GM18861 (cell line): ENCODE measurements at regions not wholly inside any gene's neighbourhood (a gene's known extent, or its start where the extent isn't known, plus 50 kb on each side); places are given as distances from the start of the nearest gene placed in this dataset.
"Not testable (repeated sequence)": the region's sequence is repeated elsewhere in the genome, so short reads cannot be mapped to it uniquely, and the experiment has no call there.

Source experiments
- ATAC-seq: cut with Tn5 transposase; IDR thresholded peaks from one replicate; pipeline ENCODE4 v1.9.1; 2021; ENCODE audit not compliant: unreplicated experiment

DNA sequence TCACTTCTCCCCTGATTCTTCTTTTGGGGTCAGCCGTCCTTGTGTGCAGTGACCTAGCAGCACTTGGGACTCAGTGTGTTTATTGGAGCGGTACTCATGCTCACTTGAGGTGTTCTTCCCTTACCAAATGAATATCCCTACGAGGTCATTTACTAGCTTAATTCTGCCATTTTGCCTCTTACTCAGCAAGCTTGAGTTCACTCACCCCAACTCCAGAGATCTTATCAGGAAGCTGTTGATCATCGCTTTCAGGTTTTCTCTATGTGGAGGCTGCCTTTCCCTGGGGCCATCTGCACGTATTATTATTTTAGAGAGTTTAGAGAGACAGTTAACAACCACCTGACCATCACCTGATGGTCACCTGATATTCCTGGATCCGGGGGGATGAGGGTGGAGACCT, 1466.0 kb upstream of the GOT2 start:
- no peak for ATAC-seq

DNA sequence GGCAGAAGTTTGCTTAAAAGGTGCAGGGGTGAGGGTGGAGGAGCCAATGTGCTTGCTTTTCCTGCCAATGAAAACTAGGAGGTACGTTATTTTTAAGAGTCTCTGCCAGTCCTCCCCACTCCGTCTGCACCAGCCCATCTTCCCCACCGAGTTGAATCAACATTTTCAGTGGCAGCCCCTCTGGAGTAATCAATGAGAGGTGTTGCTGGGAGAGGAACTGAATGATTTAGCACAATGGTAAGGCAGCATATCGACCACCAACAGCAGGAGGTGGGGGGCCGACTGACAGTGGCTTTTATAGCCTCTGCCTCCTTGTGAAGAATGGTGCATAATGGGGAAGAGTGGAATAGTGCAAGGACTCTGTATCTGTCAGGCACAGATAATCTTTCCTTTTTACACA, 1465.0 kb upstream of the GOT2 start:
- no peak for ATAC-seq

DNA sequence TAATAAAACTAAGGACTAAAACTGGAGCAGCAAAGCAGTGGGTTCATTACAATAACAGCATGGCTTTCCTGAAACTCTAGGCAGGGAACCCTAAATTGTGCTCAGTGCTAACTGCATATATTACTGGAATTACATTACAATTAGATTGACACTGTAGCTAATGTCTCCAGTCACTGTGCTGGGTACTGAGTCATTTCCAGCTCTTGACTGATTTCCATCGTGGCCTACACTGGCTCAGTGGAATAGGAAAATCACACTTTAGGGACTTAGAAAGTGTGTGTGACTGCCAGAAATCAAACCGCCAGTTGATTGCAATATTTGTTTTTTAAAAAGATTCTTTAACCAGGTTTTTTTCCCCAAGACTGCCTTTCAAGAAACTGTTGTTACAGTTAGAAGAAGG, 1447.4 kb upstream of the GOT2 start:
- no peak for ATAC-seq

DNA sequence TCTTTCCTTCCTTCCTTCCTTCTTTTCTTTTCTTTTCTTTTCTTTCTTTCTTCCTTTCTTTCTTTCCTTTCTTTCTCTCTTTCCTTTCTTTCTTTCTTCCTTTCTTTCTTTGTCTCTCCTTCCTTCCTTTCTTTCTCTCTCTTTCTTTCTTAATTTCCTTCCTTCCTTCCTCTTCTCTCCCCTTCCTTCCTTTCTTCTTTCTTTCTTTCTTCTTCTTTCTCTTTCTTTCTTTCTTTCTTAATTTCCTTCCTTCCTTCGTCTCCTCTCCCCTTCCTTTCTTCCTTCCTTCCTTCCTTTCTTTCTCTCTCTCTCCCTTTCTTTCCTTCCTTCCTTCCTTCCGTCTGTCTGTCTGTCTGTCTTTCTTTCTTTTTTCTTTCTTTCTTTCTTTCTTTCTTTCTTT, 1446.5 kb upstream of the GOT2 start:
- ATAC-seq, result no peak

DNA sequence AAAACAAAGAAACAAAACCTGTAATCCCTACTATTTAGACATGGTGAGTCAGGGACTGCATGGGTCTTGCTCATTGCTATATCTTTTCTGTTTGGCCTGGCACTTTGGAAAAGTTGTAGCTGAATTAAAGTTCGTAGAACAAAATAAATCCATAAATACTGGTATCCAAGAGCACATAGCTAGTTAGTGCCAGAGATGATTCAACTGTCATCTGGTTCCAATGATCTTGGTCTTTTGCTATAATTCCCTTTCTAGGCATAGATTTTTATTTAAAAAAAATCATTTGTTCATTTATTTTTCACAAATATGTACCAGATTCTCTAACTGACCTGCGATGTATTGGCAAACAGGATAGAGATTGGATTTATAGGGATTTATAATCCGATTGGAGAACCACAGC, 1436.1 kb upstream of the GOT2 start:
- no peak for ATAC-seq

DNA sequence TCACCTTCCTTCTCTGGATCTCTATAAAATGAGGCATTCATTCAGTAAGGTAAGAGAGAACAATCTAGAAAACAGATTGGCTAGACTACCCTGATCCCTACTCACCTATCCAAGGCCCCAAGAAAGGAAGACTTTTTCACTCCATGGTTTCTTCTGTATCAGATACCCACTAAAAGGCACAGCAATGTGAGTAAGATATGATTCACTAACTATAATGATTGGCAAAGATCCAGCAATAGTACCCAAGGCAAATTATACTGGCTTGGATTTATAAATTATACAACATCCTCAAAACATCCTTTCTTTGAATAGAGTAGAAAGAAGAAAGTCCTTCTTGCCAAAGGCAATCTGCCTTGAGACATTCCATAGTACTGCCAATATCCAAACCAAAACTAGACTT, 1432.0 kb upstream of the GOT2 start:
- no peak for ATAC-seq

DNA sequence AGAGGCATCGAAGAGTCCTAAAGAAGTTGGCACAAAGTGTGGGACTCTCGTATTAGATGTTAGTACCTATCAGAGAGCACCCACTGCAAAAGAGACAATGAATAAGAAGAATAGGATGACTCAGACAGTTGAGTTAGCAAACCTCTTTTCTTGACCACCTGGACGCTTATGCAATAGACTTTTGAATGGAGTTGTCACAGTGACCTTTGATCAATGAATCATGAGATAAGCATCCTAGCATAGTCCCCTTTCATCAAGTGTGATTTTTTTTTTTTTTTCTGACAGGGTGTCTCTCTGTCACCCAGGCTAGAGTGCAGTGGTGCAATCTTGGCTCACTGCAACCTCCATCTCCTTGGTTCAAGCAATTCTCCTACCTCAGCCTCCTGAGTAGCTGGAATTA, 1417.9 kb upstream of the GOT2 start:
- no peak for ATAC-seq

DNA sequence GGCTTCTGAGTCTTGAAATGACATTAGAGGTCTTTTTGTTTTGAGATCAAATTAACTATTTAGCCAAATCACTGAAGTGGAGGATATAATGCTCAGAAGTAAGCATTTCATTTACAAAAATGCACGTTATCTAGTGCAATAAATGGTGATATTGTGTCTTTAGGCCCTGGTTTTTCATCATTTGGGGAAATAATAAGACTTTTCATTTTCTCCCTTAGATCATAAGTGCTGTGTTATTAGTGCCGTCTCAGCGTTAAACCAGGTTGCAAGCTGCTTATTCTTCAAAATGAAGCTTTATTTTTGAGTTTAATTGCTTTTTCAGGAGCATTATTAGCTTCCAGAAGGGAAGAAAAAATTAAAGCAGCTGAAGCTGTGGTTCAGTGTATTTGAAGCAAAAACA, 1416.8 kb upstream of the GOT2 start:
- ATAC-seq, result no peak

DNA sequence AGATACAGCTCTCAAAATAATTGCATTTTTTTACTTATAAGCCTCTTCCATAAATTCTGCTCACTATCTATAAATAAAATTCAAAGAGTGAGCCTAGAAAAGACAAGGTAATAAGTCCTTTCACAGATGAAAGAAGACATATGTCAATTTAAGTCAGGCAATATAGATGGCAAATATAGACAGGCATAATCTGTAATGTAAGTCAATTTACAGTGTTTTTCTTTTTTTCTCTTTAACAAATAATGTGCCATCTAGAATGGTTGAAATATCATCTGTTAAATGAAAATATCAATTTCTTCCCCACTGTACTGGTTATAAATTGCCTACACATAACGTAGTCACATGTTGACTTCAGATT, 1409.2 kb upstream of the GOT2 start:
- ATAC-seq, result no peak

DNA sequence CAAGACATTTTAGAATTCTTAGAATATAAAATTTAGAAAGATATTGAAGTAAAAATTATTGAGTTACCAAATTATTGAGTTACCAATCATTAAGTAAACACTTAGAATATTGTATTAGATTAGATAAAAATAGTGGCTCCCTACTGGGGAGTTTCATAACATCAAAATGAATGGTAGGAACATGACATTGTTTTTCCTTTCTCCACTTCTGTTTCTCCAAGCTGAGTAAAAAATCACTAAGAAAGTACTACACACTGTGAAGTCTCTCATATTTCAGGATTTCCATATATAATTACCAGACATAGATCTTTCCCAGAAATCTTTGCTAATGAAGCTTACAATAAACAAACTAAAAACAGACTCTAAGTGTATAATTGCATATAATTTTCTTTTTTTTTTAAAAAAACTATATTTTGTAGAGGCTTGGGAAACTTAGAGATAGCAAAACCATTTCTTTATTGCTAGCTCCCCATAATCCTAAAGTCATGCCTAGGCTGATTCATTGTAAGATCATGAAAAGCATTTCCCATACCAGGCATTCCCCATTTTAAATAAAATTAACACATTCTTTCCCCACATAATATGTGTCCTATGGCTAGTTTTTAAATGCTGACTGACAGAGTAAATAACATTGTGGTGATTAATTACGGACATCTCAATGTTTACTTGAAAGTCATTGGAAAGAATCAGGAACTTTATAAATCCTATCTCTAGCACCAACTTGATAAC, 1408.7 kb upstream of the GOT2 start:
- no peak for ATAC-seq

DNA sequence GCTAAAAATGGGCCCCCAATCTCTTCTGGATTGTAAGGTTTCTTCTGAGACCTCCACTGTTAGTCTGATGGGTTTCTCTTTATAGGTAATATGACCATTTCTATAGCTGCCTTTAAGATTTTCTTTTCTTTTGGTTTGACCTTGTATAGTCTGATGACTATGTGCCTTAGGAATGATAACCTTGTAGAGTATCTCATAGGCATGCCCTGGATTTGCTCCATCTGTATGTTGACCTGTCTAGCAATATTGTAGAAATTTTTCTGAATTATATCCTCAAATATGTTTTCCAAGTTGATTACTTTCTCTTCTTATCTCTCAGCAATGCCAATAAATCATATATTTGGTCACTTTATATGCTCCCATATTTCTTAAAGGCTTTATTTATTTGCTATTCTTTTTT, 1403.8 kb upstream of the GOT2 start:
- no peak for ATAC-seq

DNA sequence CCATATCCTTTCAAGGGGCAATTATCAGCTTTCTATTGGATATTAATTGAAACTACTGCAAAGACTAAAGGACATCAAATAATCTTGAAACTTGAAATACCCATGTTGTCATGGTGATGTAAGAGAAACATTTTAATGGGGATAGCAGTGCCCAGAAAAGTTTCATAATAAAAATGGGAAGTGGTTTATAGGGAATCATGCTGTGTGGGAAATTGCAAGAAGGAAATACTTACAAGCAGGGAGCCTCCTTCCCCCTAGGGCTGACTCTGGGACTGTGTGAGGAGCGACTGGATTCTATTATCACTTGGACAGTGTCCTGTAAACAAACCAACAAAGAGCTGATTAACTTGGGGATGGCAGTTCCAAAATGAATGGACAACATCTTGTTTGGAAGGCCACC, 1393.1 kb upstream of the GOT2 start:
- no peak for ATAC-seq

DNA sequence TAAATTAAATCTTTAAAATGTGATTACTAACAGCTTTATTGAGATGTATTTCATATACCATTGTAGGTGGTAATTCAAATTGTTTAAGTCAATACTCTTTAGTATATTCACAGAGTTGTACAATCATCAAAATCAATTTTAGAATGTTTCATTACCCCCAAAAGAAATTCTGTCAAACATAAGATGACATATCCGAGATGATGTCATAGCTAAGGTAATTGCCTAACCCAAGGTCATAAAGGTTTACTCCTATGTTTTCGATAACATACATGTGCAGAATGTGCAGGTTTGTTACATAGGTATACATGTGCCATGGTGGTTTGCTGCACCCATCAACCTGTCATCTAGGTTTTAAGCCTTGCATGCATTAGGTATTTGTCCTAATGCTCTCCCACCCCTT, 1392.0 kb upstream of the GOT2 start:
- not testable (repeated sequence) for ATAC-seq

DNA sequence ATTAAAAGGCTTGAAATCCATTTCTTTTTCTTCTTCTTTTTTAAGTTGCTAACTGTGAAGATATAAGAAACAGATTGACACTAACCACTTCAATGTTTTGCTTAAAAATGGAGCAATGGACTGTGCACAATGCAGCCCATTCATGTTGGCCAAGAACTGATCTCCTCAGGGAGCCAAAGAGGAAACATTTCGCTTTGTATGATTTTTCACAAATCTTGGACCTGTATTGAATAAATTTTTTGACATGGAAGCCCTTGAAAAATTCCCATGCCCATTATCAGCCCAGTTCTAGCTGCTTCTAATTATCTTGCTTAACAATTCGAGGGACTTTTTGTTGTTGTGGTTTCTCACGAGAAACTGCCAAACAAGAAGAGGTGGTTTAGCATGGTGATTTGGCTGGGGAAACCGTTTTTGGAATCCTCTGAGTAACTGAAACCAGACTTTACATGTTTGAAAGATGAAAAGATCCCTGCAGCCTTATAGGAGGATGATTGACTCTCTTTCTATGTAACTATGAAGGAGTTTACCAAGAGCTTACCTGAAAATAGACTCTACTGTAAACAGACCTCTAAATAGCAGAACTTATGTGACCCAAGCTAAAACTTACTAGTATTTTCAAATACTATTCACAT, 1389.4 kb upstream of the GOT2 start:
- no peak for ATAC-seq

DNA sequence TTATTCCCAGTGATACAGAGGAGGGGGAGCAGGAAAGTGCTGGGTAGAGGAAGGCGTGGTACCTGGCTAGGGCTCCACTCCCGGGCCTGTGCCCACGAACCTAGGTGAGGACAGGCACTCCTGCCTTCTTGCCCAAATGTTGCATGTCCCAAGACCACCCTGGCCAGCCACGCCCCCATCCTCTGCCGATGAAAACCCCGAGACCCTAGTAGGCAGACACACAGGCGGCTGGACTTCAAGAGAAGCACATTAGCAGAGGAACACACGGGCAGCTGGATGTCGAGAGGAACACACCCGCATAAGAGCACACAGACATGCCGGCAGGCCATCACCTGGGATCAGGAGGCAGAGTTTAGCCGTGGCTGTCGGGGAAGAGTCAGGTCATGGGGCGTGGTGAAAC, 1386.5 kb upstream of the GOT2 start:
- ATAC-seq, result no peak

DNA sequence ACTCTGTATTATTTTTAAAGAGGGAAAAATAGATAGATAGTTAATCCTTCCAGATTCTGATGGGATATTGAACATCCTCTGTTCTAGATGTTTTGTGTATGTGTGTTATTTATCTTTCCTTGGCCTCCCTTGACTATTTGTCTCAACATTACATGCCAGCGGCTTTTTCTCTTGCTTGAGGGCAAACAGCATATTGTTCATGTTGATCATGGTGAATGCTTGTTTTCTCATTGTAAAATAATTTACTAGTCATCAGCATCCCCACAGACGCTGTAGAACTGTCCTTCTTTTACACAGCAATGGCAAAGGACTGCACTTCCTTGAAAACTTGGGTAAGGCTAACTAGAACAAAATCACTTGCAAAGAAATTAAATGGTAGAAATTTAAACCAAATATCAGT, 1376.4 kb upstream of the GOT2 start:
- no peak for ATAC-seq

DNA sequence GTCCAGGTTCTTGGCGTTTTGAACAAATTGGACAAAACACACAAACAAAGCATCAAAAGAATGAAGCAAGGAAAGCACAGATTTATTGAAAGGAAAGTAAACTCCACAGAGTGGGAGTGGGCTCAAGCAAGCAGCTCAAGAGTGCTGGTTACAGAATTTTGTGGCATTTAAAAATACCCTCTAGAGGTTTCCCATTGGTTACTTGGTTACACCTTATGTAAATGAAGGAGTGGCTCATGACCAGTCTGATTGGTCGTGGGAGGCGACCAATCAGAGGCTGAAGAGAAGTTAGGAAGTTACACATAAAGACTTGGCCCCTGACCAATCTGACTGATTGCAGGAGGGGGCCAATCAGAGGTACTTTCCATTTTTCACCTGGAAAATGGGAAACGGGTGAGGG, 1373.8 kb upstream of the GOT2 start:
- ATAC-seq, result no peak

DNA sequence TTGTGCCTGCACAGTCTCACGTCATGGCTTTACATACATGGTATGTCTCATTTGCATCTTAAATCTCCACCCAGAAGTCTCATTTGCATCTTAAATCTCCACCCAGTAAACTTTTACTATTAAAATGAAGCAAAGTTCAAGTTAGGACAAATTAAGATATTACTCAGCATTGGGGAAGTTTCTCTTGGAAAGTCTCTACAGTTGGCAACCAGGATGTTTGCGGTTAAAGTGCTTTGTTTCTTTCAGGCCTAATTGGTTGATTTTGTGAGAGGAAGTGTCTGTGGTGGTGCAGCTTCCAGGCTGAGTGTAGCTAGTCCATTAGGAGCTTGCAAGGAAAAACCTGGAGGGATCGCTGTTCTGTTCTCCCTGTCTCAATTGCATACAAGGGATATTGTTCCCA, 1373.3 kb upstream of the GOT2 start:
- ATAC-seq, result no peak

DNA sequence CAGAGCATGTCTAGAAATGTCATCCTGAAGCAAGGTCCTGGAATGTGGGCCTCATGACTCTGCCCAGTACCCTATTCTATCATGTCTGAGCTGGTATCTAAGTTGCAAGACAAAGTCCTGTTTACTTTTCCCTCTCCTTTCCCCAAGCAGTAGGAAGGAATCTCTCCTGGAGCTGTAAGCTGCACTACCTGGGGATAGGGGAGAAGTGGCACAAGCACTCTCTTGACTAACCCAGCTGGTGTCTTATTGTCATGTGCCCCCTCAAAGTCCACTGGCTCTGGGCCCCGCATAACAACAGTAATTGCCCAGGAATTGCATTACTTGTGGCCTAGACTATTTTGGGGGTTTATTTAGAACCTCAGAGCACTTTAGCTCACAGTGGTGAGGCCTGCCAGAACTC, 1366.3 kb upstream of the GOT2 start:
- no peak for ATAC-seq

DNA sequence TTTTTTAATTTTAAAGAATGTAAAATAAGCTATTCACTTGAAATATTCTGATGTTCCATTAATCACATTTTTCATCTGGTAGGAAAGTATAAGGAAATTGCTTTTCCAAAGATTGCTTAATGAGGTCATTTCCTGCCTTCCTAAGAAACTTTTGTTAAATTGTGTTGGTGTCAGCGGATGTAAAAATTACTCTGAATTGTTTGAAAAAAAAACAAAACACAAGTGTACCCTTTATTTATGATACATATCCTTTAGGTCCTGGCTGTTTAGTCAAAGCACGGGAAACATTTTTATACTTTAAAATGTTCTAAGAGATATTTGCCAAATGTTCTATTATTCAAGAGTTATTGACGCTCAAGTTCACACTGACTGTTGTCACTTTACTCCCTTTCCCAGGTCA, 1357.4 kb upstream of the GOT2 start:
- ATAC-seq, result no peak

DNA sequence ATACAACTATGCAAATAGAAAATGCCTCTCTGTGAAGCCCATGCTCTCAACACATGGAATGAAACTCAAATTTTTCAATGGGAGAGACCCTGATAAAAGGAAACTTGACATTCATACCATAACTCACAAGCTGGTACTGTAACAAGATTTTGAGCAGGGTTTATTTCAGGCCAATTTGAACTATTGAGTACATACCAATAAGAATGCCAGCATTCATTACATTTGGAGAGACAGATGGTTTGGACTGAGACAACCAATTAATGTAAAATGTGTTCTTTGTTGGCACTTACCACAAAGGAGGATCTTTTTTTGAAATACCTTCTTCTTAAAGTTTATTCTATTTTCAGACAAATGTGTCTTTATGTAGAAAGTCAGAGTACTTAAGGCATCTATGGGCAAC, 1357.0 kb upstream of the GOT2 start:
- ATAC-seq, result no peak

DNA sequence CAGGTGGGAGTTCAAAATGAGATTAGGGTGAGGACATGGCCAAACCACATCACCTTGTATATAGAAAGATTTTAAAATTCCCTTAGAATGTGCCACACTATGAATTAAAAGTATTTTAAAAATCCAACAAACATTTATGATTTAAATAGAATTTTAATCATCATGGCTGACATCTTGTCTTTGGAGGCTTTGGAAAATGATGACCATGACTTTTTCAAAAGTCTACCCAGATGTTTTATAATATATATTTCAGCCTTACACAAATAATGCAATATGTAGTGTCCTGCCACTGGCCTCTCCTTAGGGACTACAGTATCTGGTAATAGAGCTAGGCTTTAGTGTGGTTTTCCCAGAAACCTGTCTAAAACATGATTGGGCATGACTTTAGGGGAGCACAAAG, 1353.4 kb upstream of the GOT2 start:
- no peak for ATAC-seq

DNA sequence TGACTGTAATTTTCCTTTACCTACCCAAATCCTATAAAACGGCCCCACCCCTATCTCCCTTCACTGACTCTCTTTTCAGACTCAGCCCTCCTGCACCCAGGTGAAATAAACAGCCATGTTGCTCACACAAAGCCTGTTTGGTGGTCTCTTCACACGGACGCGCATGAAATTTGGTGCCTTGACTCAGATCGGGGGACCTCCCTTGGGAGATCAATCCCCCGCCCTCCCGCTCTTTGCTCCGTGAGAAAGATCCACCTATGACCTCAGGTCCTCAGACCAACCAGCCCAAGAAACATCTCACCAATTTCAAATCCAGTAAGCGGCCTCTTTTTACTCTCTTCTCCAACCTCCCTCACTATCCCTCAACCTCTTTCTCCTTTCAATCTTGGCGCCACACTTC, 1344.7 kb upstream of the GOT2 start:
- ATAC-seq, result not testable (repeated sequence)
